ENCODE measurements at regions not wholly inside any gene's neighbourhood (a gene's known extent, or its start where the extent isn't known, plus 50 kb on each side); places are given as distances from the start of the nearest gene placed in this dataset.

- Histone ChIP-seq H3K9ac (ENCODE audit: low read length) (no peak overlapping the region), H3K79me2 (ENCODE audit: low read length) (no peaks in the 10 kb centered on the region), H3K4me3 (ENCODE audit: low read length) (no peak overlapping the region), H2AFZ (ENCODE audit: low read length) (no peak overlapping the region), H3K9me3 (ENCODE audit: low read length) (no peaks in the 10 kb centered on the region), H3K27me3 (ENCODE audit: low read length) (no peaks in the 10 kb centered on the region), H3K27ac (ENCODE audit: low read length) (no peak overlapping the region), H3K4me2 (ENCODE audit: low read length) (no peak overlapping the region), H3K36me3 (ENCODE audit: low read depth, low read length) (no peaks in the 10 kb centered on the region), H3F3A (ENCODE audit: low read length, unreplicated experiment) (no peaks in the 10 kb centered on the region), H4K20me1 (ENCODE audit: low read length) (no peaks in the 10 kb centered on the region), H3K9me2 (replicated peaks; ENCODE audit: low read length) (no peaks in the 10 kb centered on the region), H3K4me1 (ENCODE audit: insufficient read depth, low read length) (peaks cover 7% of the 10 kb centered on the region; the same call in 1 of the 2 replicates)
- CTCF ChIA-PET: no interaction called here
- POLR2A ChIA-PET (ENCODE audit: unreplicated experiment): no interaction called here
- BruUV-seq (replicated peaks): no TSS peak
- TF ChIP-seq EZH2phosphoT487 (IDR thresholded peaks at IDR 0.05; ENCODE audit: borderline replicate concordance, low read length): no peak
- no peak for TF ChIP-seq EZH2 (IDR thresholded peaks at IDR 0.05; ENCODE audit: low read length, unreplicated experiment)
- no peak for TF ChIP-seq CTCF (conservative IDR thresholded peaks at IDR 0.05; ENCODE audit: low read depth, low read length)
- DNase-seq: no peak
- intact Hi-C loops (cut with micrococcal nuclease): no loop called here
- ATAC-seq: no peak
These were observed 316.6 kb upstream of the AKR1E2 start for GRCh38 chr10:4509405-4509804.

- Histone ChIP-seq H3K9me2 (replicated peaks; ENCODE audit: low read length) (no peaks in the 10 kb centered on the region), H3K27me3 (ENCODE audit: low read length) (no peaks in the 10 kb centered on the region), H3K27ac (ENCODE audit: low read length) (no peak overlapping the region), H3K36me3 (ENCODE audit: low read depth, low read length) (no peaks in the 10 kb centered on the region), H3F3A (ENCODE audit: low read length, unreplicated experiment) (no peaks in the 10 kb centered on the region), H2AFZ (ENCODE audit: low read length) (no peak overlapping the region), H3K4me3 (ENCODE audit: low read length) (no peak overlapping the region), H3K4me1 (ENCODE audit: insufficient read depth, low read length) (no peaks in the 10 kb centered on the region), H3K9me3 (ENCODE audit: low read length) (no peaks in the 10 kb centered on the region), H4K20me1 (ENCODE audit: low read length) (no peaks in the 10 kb centered on the region), H3K4me2 (ENCODE audit: low read length) (no peak overlapping the region), H3K79me2 (ENCODE audit: low read length) (no peaks in the 10 kb centered on the region), H3K9ac (ENCODE audit: low read length) (no peak overlapping the region)
- intact Hi-C loops (cut with micrococcal nuclease): no loop called here
- CTCF ChIA-PET: no interaction called here
- no peak for ATAC-seq
- POLR2A ChIA-PET (ENCODE audit: unreplicated experiment): no interaction called here
- no peak for DNase-seq
- BruUV-seq (replicated peaks): no TSS peak
- TF ChIP-seq EZH2 (IDR thresholded peaks at IDR 0.05; ENCODE audit: low read length, unreplicated experiment) (no peak), EZH2phosphoT487 (IDR thresholded peaks at IDR 0.05; ENCODE audit: borderline replicate concordance, low read length) (no peak), CTCF (conservative IDR thresholded peaks at IDR 0.05; ENCODE audit: low read depth, low read length) (no peak)
These were observed 319.9 kb upstream of the AKR1E2 start for GRCh38 chr10:4506095-4506494.

- Histone ChIP-seq H3K4me2 (ENCODE audit: low read length) (no peak overlapping the region), H3K9me2 (replicated peaks; ENCODE audit: low read length) (no peaks in the 10 kb centered on the region), H3K79me2 (ENCODE audit: low read length) (no peaks in the 10 kb centered on the region), H3K9me3 (ENCODE audit: low read length) (no peaks in the 10 kb centered on the region), H3K4me1 (ENCODE audit: insufficient read depth, low read length) (no peaks in the 10 kb centered on the region), H3K4me3 (ENCODE audit: low read length) (no peak overlapping the region), H3K27ac (ENCODE audit: low read length) (no peak overlapping the region), H4K20me1 (ENCODE audit: low read length) (no peaks in the 10 kb centered on the region), H3K27me3 (ENCODE audit: low read length) (no peaks in the 10 kb centered on the region), H3K36me3 (ENCODE audit: low read depth, low read length) (no peaks in the 10 kb centered on the region), H2AFZ (ENCODE audit: low read length) (no peak overlapping the region), H3F3A (ENCODE audit: low read length, unreplicated experiment) (no peaks in the 10 kb centered on the region), H3K9ac (ENCODE audit: low read length) (no peak overlapping the region)
- ATAC-seq: no peak
- TF ChIP-seq CTCF (conservative IDR thresholded peaks at IDR 0.05; ENCODE audit: low read depth, low read length): no peak
- no peak for TF ChIP-seq EZH2 (IDR thresholded peaks at IDR 0.05; ENCODE audit: low read length, unreplicated experiment)
- no peak for TF ChIP-seq EZH2phosphoT487 (IDR thresholded peaks at IDR 0.05; ENCODE audit: borderline replicate concordance, low read length)
- intact Hi-C loops (cut with micrococcal nuclease): no loop called here
- ChIA-PET CTCF (no interaction called here), POLR2A (ENCODE audit: unreplicated experiment) (interaction anchor here (0.7 kb wide), 1 partner anchor 643 kb away, joined by 4 read pairs; no protein-coding TSS in a partner anchor)
- no peak for DNase-seq
- BruUV-seq (replicated peaks): no TSS peak
These were observed 321.5 kb upstream of the AKR1E2 start for GRCh38 chr10:4504550-4504949.

Measured in PC-3 (cell line).